Endothelial cell of umbilical vein (primary cell): ENCODE measurements at regions not wholly inside any gene's neighbourhood (a gene's known extent, or its start where the extent isn't known, plus 50 kb on each side); places are given as distances from the start of the nearest gene placed in this dataset.
"Not testable (repeated sequence)": the region's sequence is repeated elsewhere in the genome, so short reads cannot be mapped to it uniquely, and the experiment has no call there.

Experiments used
- BruUV-seq: library from RNA; stranded (reverse); fragments of 400-500 nt; replicated peaks from 2 replicates; lab custom pipeline; 2021; lab: Mats Ljungman, UMichigan
- CTCF ChIA-PET: fragments of 300-600, 350-600 bp; sonication (Branson Sonifier 250); formaldehyde crosslinking; loops from one replicate; lab custom pipeline; 2021; ENCODE audit warnings: antibody characterized with exemption, inconsistent platforms; lab: Charles Lee
- POLR2A ChIA-PET: fragments of 300-600, 350-600 bp; sonication (Branson Sonifier 250); formaldehyde crosslinking; loops from one replicate; lab custom pipeline; 2021; ENCODE audit warnings: antibody characterized with exemption, inconsistent platforms; lab: Charles Lee
- DNase-seq: peaks from one replicate; pipeline ENCODE4 v3.0.0-alpha.2; 2011; ENCODE audit warnings: low read depth, low spot score
- FAIRE-seq: peaks from 2 replicates; lab custom pipeline; 2011; peaks lifted over from hg19 to GRCh38; lab: Jason Lieb, UNC
- H2AFZ ChIP-seq: 2 replicates; pipeline ENCODE4 v1.6.0; 2012; ENCODE audit warnings: low read depth, low read length, control low read depth, inconsistent platforms
- H3K27ac ChIP-seq: 2 replicates; pipeline ENCODE4 v1.5.1; 2011; ENCODE audit warnings: low read depth, mild to moderate bottlenecking, control low read depth, low read length, moderate library complexity; ENCODE audit not compliant: insufficient read depth
- H3K27me3 ChIP-seq, 2 experiments: 2 replicates each; pipeline versions ENCODE4 v1.6.0 to v1.6.1; 2011; ENCODE audit warnings: low read length in 2 of 2, mixed read lengths in 1 of 2; ENCODE audit not compliant: control insufficient read depth in 2 of 2, insufficient read depth in 2 of 2
- H3K36me3 ChIP-seq, 2 experiments: 2 replicates in 1 of 2; 3 replicates in 1 of 2; pipeline ENCODE4 v1.5.1; 2011; ENCODE audit warnings: low read length in 2 of 2, mild to moderate bottlenecking in 1 of 2, moderate library complexity in 1 of 2; ENCODE audit not compliant: control insufficient read depth in 2 of 2, insufficient read depth in 2 of 2; ENCODE audit errors: extremely low read depth in 1 of 2
- H3K4me1 ChIP-seq: 3 replicates; pipeline ENCODE4 v1.5.1; 2011; ENCODE audit warnings: mild to moderate bottlenecking, low read length; ENCODE audit not compliant: control insufficient read depth, insufficient read depth; ENCODE audit errors: extremely low read depth
- H3K4me2 ChIP-seq: 2 replicates; pipeline ENCODE4 v1.6.1; 2011; ENCODE audit warnings: low read length, control low read depth, mixed read lengths; ENCODE audit not compliant: insufficient read depth
- H3K4me3 ChIP-seq, 3 experiments: fragments of 200-600 bp in 1 of 3; sonication (generic), shearing (Covaris generic) in 1 of 3; replicated peaks in 1 of 3; 2 replicates each; pipeline ENCODE4 v1.5.1; 2011 to 2016; ENCODE audit warnings: control low read depth in 3 of 3, low read length in 3 of 3, mild to moderate bottlenecking in 2 of 3, inconsistent platforms in 1 of 3, low read depth in 1 of 3, moderate library complexity in 1 of 3; ENCODE audit not compliant: insufficient read depth in 1 of 3
- H3K79me2 ChIP-seq: 2 replicates; pipeline ENCODE4 v1.6.0; 2012; ENCODE audit warnings: low read length, inconsistent platforms; ENCODE audit not compliant: control insufficient read depth, insufficient read depth
- H3K9ac ChIP-seq: replicated peaks from 2 replicates; pipeline ENCODE3; 2011; ENCODE audit warnings: low read length, control low read depth; ENCODE audit not compliant: insufficient read depth; ENCODE audit errors: extremely low read depth
- H3K9me1 ChIP-seq: replicated peaks from 3 replicates; pipeline ENCODE4 v1.6.0; 2011; ENCODE audit warnings: mild to moderate bottlenecking, low read length; ENCODE audit not compliant: control insufficient read depth, insufficient read depth; ENCODE audit errors: extremely low read depth
- H3K9me3 ChIP-seq: replicated peaks from 2 replicates; pipeline ENCODE4 v1.5.1; 2012; ENCODE audit warnings: low read length, inconsistent platforms; ENCODE audit not compliant: control insufficient read depth, insufficient read depth
- H4K20me1 ChIP-seq: replicated peaks from 2 replicates; pipeline ENCODE3; 2011; ENCODE audit warnings: mild to moderate bottlenecking, low read length; ENCODE audit not compliant: control insufficient read depth, insufficient read depth; ENCODE audit errors: extremely low read depth
- CTCF ChIP-seq, 2 donors: IDR thresholded peaks; 1 replicate in 1 of 2; 2 replicates in 1 of 2; pipeline ENCODE4 v1.5.1; 2011; ENCODE audit warnings: low read length in 2 of 2, mild to moderate bottlenecking in 2 of 2, moderate library complexity in 2 of 2, control low read depth in 1 of 2, inconsistent platforms in 1 of 2, low read depth in 1 of 2; ENCODE audit not compliant: insufficient read depth in 1 of 2; ENCODE audit errors: extremely low read depth in 1 of 2
- EZH2 ChIP-seq: IDR thresholded peaks from 2 replicates; pipeline ENCODE4 v1.6.1; 2012; ENCODE audit warnings: borderline replicate concordance, low read depth, mild to moderate bottlenecking, moderate library complexity, low read length, inconsistent platforms; ENCODE audit not compliant: severe bottlenecking
- FOS ChIP-seq: IDR thresholded peaks from 2 replicates; pipeline ENCODE4 v1.6.1; 2011; ENCODE audit warnings: mild to moderate bottlenecking, low read length, moderate library complexity, borderline replicate concordance; ENCODE audit not compliant: insufficient read depth
- GATA2 ChIP-seq: IDR thresholded peaks from 2 replicates; pipeline ENCODE4 v1.7.0; 2011; ENCODE audit warnings: low read depth, mild to moderate bottlenecking, moderate library complexity, mixed read lengths, low read length; ENCODE audit not compliant: insufficient read length, insufficient read depth
- JUN ChIP-seq: IDR thresholded peaks from 2 replicates; pipeline ENCODE4 v1.6.1; 2011; ENCODE audit warnings: borderline replicate concordance, low read depth; ENCODE audit not compliant: insufficient read length, insufficient read depth
- MAX ChIP-seq: IDR thresholded peaks from 2 replicates; pipeline ENCODE4 v1.6.1; 2011; ENCODE audit not compliant: insufficient read depth, insufficient read length
- MYC ChIP-seq: IDR thresholded peaks from one replicate; pipeline ENCODE4 v1.6.1; 2011; ENCODE audit warnings: mild to moderate bottlenecking, low read depth, low read length
- POLR2A ChIP-seq: IDR thresholded peaks from 2 replicates; pipeline ENCODE4 v1.6.1; 2012; ENCODE audit warnings: low read depth, mild to moderate bottlenecking, control low read depth, low read length
- dilution Hi-C: fragments of 300-500 bp; cut with MboI; formaldehyde crosslinking; loops from one replicate; pipeline ENCODE4 v1.15.0; 2019; ENCODE audit warnings: low sequenced_read_pairs; ENCODE audit not compliant: extremely low pct_ligation_motif_present
- intact Hi-C: fragments of 100-400 bp; cut with micrococcal nuclease; formaldehyde crosslinking; loops from one replicate; pipeline ENCODE4 v1.10.0; 2022

- H3K27me3 ChIP-seq: no peaks in the 10 kb centered on the region
- H2AFZ ChIP-seq: no peak overlapping the region
- H3K27ac ChIP-seq: no peak overlapping the region
- no TSS peak for BruUV-seq
- no peaks in the 10 kb centered on the region for H3K9me3 ChIP-seq
- no peaks in the 10 kb centered on the region for H3K4me1 ChIP-seq
- ChIA-PET POLR2A (no interaction called here), CTCF (no interaction called here)
- H3K4me3 ChIP-seq: no peak overlapping the region
- FAIRE-seq (no peak), DNase-seq (no peak)
- no peak overlapping the region for H3K4me2 ChIP-seq
- intact Hi-C loops: no loop called here
- no peaks in the 10 kb centered on the region for H3K9me1 ChIP-seq
- H3K79me2 ChIP-seq: no peaks in the 10 kb centered on the region
- no peaks in the 10 kb centered on the region for H4K20me1 ChIP-seq
- no peak overlapping the region for H3K9ac ChIP-seq
- dilution Hi-C loops: no loop called here
- TF ChIP-seq MYC (no peak), POLR2A (no peak), JUN (no peak), EZH2 (no peak), MAX (no peak), CTCF (IDR thresholded peaks at IDR 0.05; ENCODE audit: extremely low read depth in 1 of 2, insufficient read depth in 1 of 2, low read depth in 1 of 2, low read length in 2 of 2) (no peak), FOS (no peak), GATA2 (no peak)
- no peaks in the 10 kb centered on the region for H3K36me3 ChIP-seq
Measured at GRCh38 chr14:49962621-49963020, 69.7 kb downstream of the ARF6 start.

- H3K9ac ChIP-seq, FAIRE-seq, H3K9me3 ChIP-seq, H3K4me1 ChIP-seq, dilution Hi-C loops, H3K9me1 ChIP-seq, H3K36me3 ChIP-seq, DNase-seq, H3K27me3 ChIP-seq, BruUV-seq, CTCF ChIA-PET, intact Hi-C loops, H3K4me2 ChIP-seq, H3K27ac ChIP-seq, POLR2A ChIA-PET, H4K20me1 ChIP-seq, H2AFZ ChIP-seq, H3K79me2 ChIP-seq, H3K4me3 ChIP-seq: not testable (repeated sequence)
Measured at GRCh38 chr14:49965068-49965651, 72.3 kb downstream of the ARF6 start.
